ENCODE measurements at regions not wholly inside any gene's neighbourhood (a gene's known extent, or its start where the extent isn't known, plus 50 kb on each side); places are given as distances from the start of the nearest gene placed in this dataset.

DNA sequence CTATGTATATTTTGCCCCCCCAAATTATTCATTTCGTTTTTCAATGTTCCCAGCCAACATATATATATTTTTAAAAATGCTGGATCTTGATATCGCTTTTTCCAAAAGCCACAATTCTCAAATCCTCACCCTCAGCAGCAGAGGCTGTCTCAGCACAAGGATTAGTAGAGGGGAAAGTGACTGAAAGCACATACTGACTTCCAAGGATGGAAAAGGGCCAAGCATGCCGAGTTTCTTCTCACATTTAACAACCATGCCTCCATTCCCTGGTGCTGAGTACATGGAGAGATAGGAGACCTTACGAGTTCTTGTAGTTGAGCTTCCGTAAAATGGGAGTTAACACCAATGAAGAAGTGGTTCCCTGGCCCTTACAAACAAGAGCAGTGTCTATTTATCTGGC, 403.4 kb upstream of the DCN start:
- POLR2A ChIA-PET: no interaction called here
- no peak overlapping the region for H3K4me3 Mint-ChIP-seq
- Histone ChIP-seq H3K27ac (ENCODE audit: low read depth, low read length) (no peak overlapping the region), H3K4me3 (ENCODE audit: low read length) (no peak overlapping the region), H3K36me3 (ENCODE audit: control insufficient read depth in 2 of 3, insufficient read depth in 3 of 3, low read length in 3 of 3) (no peaks in the 10 kb centered on the region), H3K9me3 (ENCODE audit: control insufficient read depth in 2 of 3, low read length in 3 of 3) (no peaks in the 10 kb centered on the region), H3K27me3 (ENCODE audit: control insufficient read depth in 2 of 2, insufficient read depth in 2 of 2, low read length in 2 of 2) (no peaks in the 10 kb centered on the region), H3K4me1 (ENCODE audit: control insufficient read depth in 2 of 2, insufficient read depth in 2 of 2, low read length in 2 of 2) (no peaks in the 10 kb centered on the region)
- H3K4me1 Mint-ChIP-seq: peaks cover 0 to 12% (median 6%) of the 10 kb centered on the region in 7 donors
- ATAC-seq (no peak), DNase-seq (no peak)
- peak overlapping the region in 1 of 9 donors; percentile 10 for H3K27ac Mint-ChIP-seq
- H3K27me3 Mint-ChIP-seq: no peaks in the 10 kb centered on the region
- intact Hi-C loops (cut with micrococcal nuclease): no loop called here
- CTCF ChIA-PET: no interaction called here
- H3K9me3 Mint-ChIP-seq: no peaks in the 10 kb centered on the region
- H3K36me3 Mint-ChIP-seq: no peaks in the 10 kb centered on the region

GRCh38 chr12:91582811-91583210, 400.2 kb upstream of the DCN start:
- intact Hi-C loops (cut with micrococcal nuclease): no loop called here
- peaks cover 0 to 5% of the 10 kb centered on the region in 2 donors for H3K4me1 ChIP-seq (ENCODE audit: control insufficient read depth in 2 of 2, insufficient read depth in 2 of 2, low read length in 2 of 2)
- Mint-ChIP-seq H3K27me3 (no peaks in the 10 kb centered on the region), H3K4me3 (no peak overlapping the region), H3K36me3 (no peaks in the 10 kb centered on the region), H3K27ac (no peak overlapping the region), H3K4me1 (peaks cover 4 to 23% (median 14%) of the 10 kb centered on the region in 7 donors), H3K9me3 (no peaks in the 10 kb centered on the region)
- no peak for DNase-seq
- no peaks in the 10 kb centered on the region for H3K9me3 ChIP-seq (ENCODE audit: control insufficient read depth in 2 of 3, low read length in 3 of 3)
- ATAC-seq: no peak
- no peaks in the 10 kb centered on the region for H3K36me3 ChIP-seq (ENCODE audit: control insufficient read depth in 2 of 3, insufficient read depth in 3 of 3, low read length in 3 of 3)
- ChIA-PET CTCF (interaction anchor here (0.6 to 0.7 kb wide), 2 partner anchors 832 to 1077 kb away, joined by 3 read pairs; no protein-coding TSS in a partner anchor), POLR2A (interaction anchor here (0.6 to 0.7 kb wide), 2 partner anchors 420 to 652 kb away, joined by 3 read pairs; no protein-coding TSS in a partner anchor)
- no peak overlapping the region for H3K27ac ChIP-seq (ENCODE audit: low read depth, low read length)
- H3K27me3 ChIP-seq (ENCODE audit: control insufficient read depth in 2 of 2, insufficient read depth in 2 of 2, low read length in 2 of 2): no peaks in the 10 kb centered on the region
- H3K4me3 ChIP-seq (ENCODE audit: low read length): no peak overlapping the region

DNA sequence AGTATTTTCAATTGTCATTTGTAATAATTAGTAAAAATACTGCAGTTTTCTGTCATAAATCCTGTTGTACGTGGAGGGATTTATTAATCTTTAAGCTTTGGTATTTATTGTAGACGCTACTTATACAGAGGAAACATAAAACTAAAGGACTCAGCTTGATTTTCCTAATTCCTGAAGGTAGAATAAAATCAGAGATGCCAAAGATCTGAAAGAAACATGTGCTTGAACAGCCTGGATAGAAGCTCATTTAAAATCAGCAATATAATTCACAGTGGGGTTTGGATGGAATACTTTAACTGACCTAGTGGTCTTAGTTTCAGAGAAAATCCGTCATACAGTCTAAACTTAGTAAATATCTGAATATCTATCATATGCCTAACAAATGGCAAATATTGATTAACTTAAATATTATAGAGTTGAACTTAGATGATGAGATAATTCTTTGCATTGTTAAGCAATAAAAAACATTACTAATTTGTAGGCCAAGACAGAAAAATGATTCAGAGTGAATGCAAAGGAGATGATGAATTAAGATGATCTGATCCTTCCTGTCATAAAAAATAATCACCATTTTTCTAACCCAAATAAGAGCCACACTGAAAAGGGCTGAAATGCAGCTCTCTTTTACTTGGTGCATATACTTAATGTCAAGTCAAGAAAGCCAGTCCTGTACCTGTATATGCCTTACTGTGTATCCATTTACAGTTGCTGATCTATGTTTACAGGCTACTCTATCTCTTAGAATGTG, 397.1 kb upstream of the DCN start:
- no peak for DNase-seq
- H3K9me3 Mint-ChIP-seq: no peaks in the 10 kb centered on the region
- peak overlapping the region in 2 of 9 donors; percentile 40 to 71 for H3K27ac Mint-ChIP-seq
- H3K27me3 Mint-ChIP-seq: peaks cover 0 to 3% (median 0%) of the 10 kb centered on the region in 5 donors
- intact Hi-C loops (cut with micrococcal nuclease): loop anchor here (2.0 to 5.0 kb wide), 5 partner anchors 197 to 993 kb away; no protein-coding TSS in a partner anchor
- H3K36me3 ChIP-seq (ENCODE audit: control insufficient read depth in 2 of 3, insufficient read depth in 3 of 3, low read length in 3 of 3): no peaks in the 10 kb centered on the region
- no peaks in the 10 kb centered on the region for H3K27me3 ChIP-seq (ENCODE audit: control insufficient read depth in 2 of 2, insufficient read depth in 2 of 2, low read length in 2 of 2)
- no peaks in the 10 kb centered on the region for H3K9me3 ChIP-seq (ENCODE audit: control insufficient read depth in 2 of 3, low read length in 3 of 3)
- no peak overlapping the region for H3K4me3 Mint-ChIP-seq
- peaks cover 9 to 30% (median 17%) of the 10 kb centered on the region in 7 donors for H3K4me1 Mint-ChIP-seq
- H3K4me3 ChIP-seq (ENCODE audit: low read length): no peak overlapping the region
- peaks cover 0 to 5% of the 10 kb centered on the region in 2 donors for H3K4me1 ChIP-seq (ENCODE audit: control insufficient read depth in 2 of 2, insufficient read depth in 2 of 2, low read length in 2 of 2)
- ChIA-PET CTCF (interaction anchor here (0.6 to 2.3 kb wide), 11 partner anchors 24 to 1070 kb away, joined by 3 to 7 read pairs (median 4); no protein-coding TSS in a partner anchor), POLR2A (interaction anchor here (0.6 to 3.8 kb wide), 6 partner anchors 41 to 629 kb away, joined by 3 to 16 read pairs (median 4); partner anchors contain the start of gene BTG1)
- no peak for ATAC-seq
- H3K36me3 Mint-ChIP-seq: no peaks in the 10 kb centered on the region
- no peak overlapping the region for H3K27ac ChIP-seq (ENCODE audit: low read depth, low read length)

DNA sequence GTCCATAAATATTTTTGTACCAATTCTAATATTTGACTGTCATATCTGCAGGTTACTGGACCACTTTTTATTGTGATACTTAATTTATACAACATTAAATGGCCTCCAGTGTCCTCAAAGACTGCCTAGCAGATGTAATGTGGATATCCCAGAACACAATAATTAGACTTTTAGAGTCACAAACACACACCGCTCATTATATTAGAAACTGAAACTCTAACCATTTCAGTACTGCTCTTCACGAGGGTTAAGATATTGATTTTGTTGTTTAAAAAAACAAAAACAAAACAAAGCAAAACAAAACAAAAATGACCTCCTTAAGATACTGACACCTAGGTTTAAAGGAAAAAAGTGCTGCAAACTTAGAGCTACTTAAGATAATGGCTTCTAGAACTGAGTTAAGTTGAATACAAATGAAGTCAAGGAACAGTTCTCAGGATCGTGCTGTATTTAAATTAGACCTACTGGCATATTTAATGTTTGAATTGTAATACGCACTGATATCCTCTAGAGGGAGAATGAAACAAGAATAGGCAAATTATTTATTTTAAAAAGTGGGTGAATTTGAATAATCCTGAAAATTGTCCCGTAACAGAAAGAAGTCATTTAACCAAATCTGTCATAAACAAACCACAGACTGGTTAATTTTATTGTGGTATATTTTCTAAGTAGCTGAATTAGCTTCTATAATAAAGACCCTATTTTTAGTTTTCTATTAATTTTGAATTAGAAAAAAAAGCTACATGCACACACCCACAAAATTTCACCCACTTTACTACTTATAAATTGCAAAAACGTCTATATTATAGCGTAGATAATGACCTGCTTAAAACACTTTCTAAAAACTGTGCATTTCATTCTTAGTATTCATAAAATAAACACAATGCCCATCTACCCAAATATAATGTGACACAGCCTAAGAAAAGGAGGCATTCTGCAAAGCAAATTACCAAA, 395.2 kb upstream of the DCN start:
- peaks cover 0 to 5% of the 10 kb centered on the region in 2 donors for H3K4me1 ChIP-seq (ENCODE audit: control insufficient read depth in 2 of 2, insufficient read depth in 2 of 2, low read length in 2 of 2)
- Mint-ChIP-seq H3K36me3 (no peaks in the 10 kb centered on the region), H3K4me3 (peak overlapping the region; percentile 16 to 93 (median 84)), H3K27me3 (peaks cover 0 to 3% (median 0%) of the 10 kb centered on the region in 5 donors), H3K4me1 (peaks cover 12 to 36% (median 19%) of the 10 kb centered on the region in 7 donors), H3K9me3 (no peaks in the 10 kb centered on the region), H3K27ac (peak overlapping the region; percentile 14 to 94 (median 81))
- CTCF ChIA-PET: interaction anchor here (0.5 to 2.2 kb wide), 15 partner anchors 14 to 1017 kb away, joined by 3 to 8 read pairs (median 3); no protein-coding TSS in a partner anchor
- H3K27ac ChIP-seq (ENCODE audit: low read depth, low read length): no peak overlapping the region
- ATAC-seq (peak; percentile 88), DNase-seq (peak in 6 of 9 donors; percentile 30 to 53 (median 39))
- H3K4me3 ChIP-seq (ENCODE audit: low read length): peak overlapping the region; percentile 39
- POLR2A ChIA-PET: interaction anchor here (0.6 to 3.8 kb wide), 8 partner anchors 9 to 568 kb away, joined by 3 to 16 read pairs (median 4); partner anchors contain the start of gene BTG1
- H3K9me3 ChIP-seq (ENCODE audit: control insufficient read depth in 2 of 3, low read length in 3 of 3): no peaks in the 10 kb centered on the region
- intact Hi-C loops (cut with micrococcal nuclease): loop anchor here (1.0 to 5.0 kb wide), 13 partner anchors 196 to 1072 kb away; no protein-coding TSS in a partner anchor
- no peaks in the 10 kb centered on the region for H3K36me3 ChIP-seq (ENCODE audit: control insufficient read depth in 2 of 3, insufficient read depth in 3 of 3, low read length in 3 of 3)
- no peaks in the 10 kb centered on the region for H3K27me3 ChIP-seq (ENCODE audit: control insufficient read depth in 2 of 2, insufficient read depth in 2 of 2, low read length in 2 of 2)

DNA sequence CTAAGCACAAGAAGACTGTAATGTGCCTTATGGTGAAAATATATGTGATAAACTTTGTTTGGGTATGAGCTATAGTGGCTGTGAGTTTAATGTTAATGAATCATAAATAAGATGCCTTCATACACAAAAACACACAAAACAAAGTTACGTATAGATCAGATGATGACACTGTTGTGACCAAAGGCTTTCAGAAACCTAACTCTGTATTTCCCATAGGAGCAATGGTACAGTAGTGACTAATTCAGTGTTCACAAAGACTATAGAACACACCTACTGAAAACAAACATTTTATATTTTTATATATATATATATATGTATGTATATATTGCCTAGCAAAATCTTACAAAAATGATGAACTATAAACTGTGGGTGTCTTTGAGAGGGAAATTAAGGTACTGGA, 393.8 kb upstream of the DCN start:
- H3K4me1 Mint-ChIP-seq: peaks cover 12 to 36% (median 19%) of the 10 kb centered on the region in 7 donors
- no peak overlapping the region for H3K4me3 ChIP-seq (ENCODE audit: low read length)
- ATAC-seq (no peak), DNase-seq (no peak)
- intact Hi-C loops (cut with micrococcal nuclease): loop anchor here (5.0 kb wide), 3 partner anchors 194 to 996 kb away; no protein-coding TSS in a partner anchor
- peaks cover 0 to 5% of the 10 kb centered on the region in 2 donors for H3K4me1 ChIP-seq (ENCODE audit: control insufficient read depth in 2 of 2, insufficient read depth in 2 of 2, low read length in 2 of 2)
- no peaks in the 10 kb centered on the region for H3K27me3 ChIP-seq (ENCODE audit: control insufficient read depth in 2 of 2, insufficient read depth in 2 of 2, low read length in 2 of 2)
- H3K9me3 ChIP-seq (ENCODE audit: control insufficient read depth in 2 of 3, low read length in 3 of 3): no peaks in the 10 kb centered on the region
- POLR2A ChIA-PET: interaction anchor here (1.9 kb wide), 1 partner anchor 569 kb away, joined by 5 read pairs; the partner anchor contains the start of gene BTG1
- H3K27me3 Mint-ChIP-seq: peaks cover 0 to 3% (median 0%) of the 10 kb centered on the region in 5 donors
- H3K4me3 Mint-ChIP-seq: no peak overlapping the region
- no peak overlapping the region for H3K27ac Mint-ChIP-seq
- H3K36me3 ChIP-seq (ENCODE audit: control insufficient read depth in 2 of 3, insufficient read depth in 3 of 3, low read length in 3 of 3): no peaks in the 10 kb centered on the region
- no peaks in the 10 kb centered on the region for H3K36me3 Mint-ChIP-seq
- CTCF ChIA-PET: interaction anchor here (1.7 kb wide), 1 partner anchor 194 kb away, joined by 5 read pairs; no protein-coding TSS in a partner anchor
- no peaks in the 10 kb centered on the region for H3K9me3 Mint-ChIP-seq
- H3K27ac ChIP-seq (ENCODE audit: low read depth, low read length): no peak overlapping the region

DNA sequence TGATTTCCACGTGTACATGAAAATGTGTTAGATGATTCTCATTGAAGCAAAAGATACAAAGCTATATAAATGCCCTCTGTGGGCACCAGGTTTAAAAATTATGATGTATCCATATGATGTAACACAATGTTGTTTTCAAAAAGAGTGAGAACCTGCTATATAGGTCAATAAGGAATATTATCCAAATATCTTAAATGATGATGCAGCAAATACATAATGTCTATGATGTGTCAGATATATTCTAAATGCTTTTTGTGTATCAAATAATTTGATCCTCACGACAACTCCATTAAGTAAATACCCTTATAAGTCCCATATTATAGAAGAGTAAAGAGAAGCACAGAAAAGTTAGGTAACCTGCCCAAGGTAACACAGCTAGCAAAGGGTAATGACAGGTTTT, 393.0 kb upstream of the DCN start:
- Histone ChIP-seq H3K27ac (ENCODE audit: low read depth, low read length) (no peak overlapping the region), H3K9me3 (ENCODE audit: control insufficient read depth in 2 of 3, low read length in 3 of 3) (no peaks in the 10 kb centered on the region), H3K27me3 (ENCODE audit: control insufficient read depth in 2 of 2, insufficient read depth in 2 of 2, low read length in 2 of 2) (no peaks in the 10 kb centered on the region), H3K4me3 (ENCODE audit: low read length) (no peak overlapping the region), H3K4me1 (ENCODE audit: control insufficient read depth in 2 of 2, insufficient read depth in 2 of 2, low read length in 2 of 2) (peaks cover 0 to 5% of the 10 kb centered on the region in 2 donors), H3K36me3 (ENCODE audit: control insufficient read depth in 2 of 3, insufficient read depth in 3 of 3, low read length in 3 of 3) (no peaks in the 10 kb centered on the region)
- ChIA-PET CTCF (interaction anchor here (0.6 to 1.7 kb wide), 2 partner anchors 193 to 356 kb away, joined by 3 to 5 read pairs; no protein-coding TSS in a partner anchor), POLR2A (interaction anchor here (0.7 to 1.9 kb wide), 4 partner anchors 11 to 570 kb away, joined by 3 to 6 read pairs (median 4); partner anchors contain the start of gene BTG1)
- no peak for ATAC-seq
- Mint-ChIP-seq H3K4me1 (peaks cover 12 to 36% (median 19%) of the 10 kb centered on the region in 7 donors), H3K27ac (no peak overlapping the region), H3K36me3 (no peaks in the 10 kb centered on the region), H3K27me3 (peaks cover 0 to 3% (median 0%) of the 10 kb centered on the region in 5 donors), H3K9me3 (no peaks in the 10 kb centered on the region), H3K4me3 (no peak overlapping the region)
- intact Hi-C loops (cut with micrococcal nuclease): loop anchor here (5.0 kb wide), 3 partner anchors 193 to 997 kb away; no protein-coding TSS in a partner anchor
- DNase-seq: no peak
